ENCODE measurements at regions not wholly inside any gene's neighbourhood (a gene's known extent, or its start where the extent isn't known, plus 50 kb on each side); places are given as distances from the start of the nearest gene placed in this dataset.
A peak's percentile ranks its signal among the peaks of the same experiment; 100 is the strongest.

DNA sequence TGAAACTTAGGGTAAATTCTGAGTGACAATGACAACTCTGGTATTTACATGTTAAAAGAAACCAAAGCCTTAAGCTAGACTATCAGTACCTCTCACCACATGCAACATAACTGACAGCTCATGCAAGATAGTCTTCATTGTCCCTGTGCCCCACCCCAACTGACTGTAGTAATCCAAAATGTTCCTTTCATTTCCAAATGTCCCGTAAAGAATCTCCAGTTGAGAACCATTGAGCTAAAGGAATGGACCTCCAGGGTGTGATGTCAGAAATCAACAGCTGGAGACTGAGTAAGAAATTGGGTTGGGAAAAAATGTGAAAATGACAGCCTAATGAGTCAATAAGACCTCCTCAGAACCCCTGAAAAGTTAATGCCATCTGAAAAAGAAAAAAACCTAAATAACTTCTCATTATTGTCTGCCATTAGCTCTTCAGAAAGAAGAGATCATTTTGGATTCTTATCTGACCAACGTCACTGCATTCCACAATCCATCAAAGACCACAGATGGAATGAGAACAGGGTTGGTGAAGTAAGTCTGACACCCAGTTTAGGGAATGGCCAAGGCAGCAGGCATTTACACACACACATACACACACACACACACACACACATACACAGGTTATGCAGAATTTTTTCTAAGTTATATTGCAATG lies 51.7 kb upstream of the ACVR2A start:
- DNase-seq = peak; percentile 89

DNA sequence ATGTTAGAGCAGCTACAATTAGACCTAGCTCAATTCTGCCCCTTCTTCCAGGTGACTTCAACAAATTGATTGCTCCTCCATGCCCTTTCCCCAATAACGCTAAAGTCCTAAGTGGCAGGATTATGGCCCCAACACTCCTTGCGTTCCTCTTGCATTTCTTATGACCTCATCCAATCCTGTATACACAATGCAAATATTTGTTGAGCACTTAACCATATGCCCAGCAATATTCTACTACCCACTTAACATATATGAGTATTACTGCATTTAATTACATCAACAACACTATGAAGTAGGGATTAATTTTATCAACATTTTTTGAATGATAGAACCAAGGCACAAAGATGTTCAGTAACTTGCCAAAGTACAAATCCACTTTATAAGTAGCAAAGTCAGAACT lies 54.2 kb upstream of the ACVR2A start:
- no peak for DNase-seq

DNA sequence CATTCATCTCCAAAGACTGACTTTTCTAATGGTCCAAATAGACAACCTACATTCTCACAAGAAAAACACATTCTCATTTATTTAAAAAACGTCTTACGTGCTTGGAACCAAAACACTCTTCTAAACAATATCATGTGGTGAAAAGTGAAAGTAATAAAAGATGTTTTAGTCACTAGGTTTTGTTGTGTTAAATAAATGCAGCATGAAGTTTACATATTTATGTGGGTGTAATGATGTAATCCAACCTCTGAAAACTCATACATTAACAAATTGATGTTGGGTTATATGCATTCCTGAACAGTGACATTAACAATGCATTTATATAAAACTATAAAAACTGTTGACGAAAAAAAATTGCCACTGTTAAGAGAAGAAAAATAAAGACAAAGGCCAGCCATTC lies 55.1 kb upstream of the ACVR2A start:
- peak; percentile 52 for DNase-seq

DNA sequence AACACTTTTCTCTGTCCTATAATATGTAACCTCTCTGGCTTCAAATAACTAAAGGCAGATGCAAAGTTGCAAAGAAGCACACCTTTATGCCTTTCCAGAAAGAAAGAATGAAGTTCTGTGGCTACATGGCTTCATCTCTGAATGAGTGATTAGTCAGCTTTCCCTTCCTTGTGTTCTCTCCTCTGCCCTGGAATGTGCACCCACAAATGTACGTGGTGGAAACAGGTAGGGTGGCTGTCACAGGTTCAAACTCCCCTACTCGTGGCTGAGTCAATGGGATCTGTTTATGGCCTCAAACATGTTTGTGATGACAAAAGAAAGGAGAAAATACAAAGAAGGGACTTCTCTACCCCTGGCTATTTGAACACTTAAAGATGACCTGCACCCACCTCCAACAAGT lies 55.5 kb upstream of the ACVR2A start:
- no peak for DNase-seq

DNA sequence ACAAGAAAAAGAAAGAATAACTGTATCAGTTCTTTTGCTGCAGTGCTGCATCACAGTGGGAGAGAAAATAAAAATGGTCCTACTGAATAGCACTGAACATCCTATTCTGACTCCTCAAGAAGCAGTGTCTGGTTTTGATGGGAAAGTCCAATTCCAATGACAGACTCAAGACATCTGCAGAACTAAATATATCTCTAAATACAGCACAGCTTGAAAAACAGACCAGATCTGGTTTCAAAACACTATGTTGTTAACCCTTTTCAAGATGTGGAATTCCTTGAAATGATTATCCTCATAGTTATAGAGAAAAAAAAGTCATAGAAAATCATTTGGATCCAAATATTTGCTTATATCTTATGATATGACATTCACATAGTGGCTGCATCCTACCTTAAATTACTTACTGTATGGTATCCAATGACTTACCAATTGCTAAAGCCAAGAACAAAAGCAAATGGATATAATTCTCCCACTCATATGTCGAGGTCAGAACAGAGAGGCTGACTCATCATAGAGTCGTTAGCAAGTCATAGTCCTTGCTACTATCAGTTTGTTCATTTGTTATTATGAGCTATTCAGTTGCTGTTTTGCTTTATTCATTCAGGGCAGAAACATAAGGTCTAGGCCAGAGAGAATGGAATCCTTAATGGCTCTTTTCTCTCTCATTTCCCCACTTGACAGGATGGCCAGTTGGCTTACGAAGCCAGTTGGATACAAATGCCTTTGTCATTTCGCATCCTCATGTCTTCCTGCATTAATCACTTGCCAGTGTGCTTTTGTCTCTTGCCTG lies 62.5 kb upstream of the ACVR2A start:
- peak; percentile 40 for DNase-seq

DNA sequence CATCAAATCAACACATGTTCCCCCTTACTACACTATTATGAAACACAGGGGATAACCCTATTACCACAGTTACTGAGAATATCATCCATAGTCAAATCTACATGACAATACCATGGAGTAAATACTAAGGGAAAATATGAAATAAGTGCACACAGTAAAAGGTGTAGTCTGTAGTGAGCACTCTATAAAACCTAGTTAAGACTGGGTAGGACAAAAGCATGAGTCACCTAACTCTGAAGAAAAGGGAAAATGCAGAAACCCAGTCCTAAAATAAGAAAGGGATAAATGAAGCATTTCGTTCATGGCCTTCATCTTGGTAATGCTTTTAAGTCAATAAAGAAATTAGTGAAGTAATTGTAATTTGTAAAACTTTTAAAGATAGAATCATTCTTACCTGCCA lies 65.4 kb upstream of the ACVR2A start:
- DNase-seq = no peak

DNA sequence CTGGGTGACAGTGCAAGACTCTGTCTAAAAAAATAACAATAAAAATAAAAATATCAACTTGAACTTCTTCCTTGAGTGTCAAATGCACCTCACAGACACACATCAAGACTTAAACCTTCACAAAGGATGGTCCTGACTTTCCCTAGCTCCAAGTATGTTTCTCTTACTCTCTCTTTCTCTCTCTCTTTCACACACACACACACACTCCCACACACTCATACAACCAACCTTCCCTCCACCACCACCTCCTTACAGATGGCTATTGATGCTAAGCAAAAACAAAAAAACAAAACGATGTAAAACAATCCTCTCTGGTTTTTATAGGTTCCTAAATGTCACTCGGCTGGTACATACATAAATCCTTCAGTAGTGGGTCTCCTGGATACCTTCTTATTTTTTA lies 67.4 kb upstream of the ACVR2A start:
- no peak for DNase-seq

DNA sequence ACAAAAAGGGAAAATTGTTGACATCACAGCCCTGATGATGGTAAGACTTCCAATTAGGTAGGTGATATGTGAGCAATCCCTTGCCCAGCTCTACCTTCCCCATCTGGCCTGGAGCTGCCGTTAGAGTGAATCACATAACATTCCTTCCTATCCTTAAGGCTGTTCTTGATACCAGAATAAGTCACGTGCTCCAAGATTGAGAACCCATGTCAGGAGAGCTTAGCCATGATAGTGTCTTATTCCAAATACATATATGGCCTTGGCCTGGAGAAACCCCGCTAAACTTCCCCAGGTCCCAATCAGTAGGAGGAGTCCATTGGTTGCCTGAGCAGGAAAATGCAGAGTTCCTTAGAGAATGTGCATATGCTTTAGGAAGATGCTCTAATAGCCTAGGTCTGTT lies 70.0 kb upstream of the ACVR2A start:
- DNase-seq = no peak

DNA sequence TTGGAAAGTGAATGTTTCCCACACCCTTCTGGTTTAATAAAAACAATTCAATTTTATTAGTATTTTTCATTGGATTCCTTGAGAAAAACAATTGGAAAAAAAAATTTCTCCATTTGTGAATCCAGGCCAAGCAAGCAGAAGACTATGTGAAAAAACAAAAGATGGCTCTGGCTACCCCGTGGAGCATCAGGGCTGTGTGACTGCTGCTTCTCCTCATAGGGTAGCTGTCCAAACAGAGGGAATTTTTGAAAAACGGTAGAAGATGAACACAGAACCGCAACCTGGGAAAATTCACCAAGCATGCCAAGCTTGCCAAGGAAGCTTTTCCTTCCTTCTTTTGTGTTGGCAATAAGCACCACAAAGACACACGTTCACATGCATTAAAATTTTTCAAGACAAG lies 71.3 kb upstream of the ACVR2A start:
- no peak for DNase-seq

DNA sequence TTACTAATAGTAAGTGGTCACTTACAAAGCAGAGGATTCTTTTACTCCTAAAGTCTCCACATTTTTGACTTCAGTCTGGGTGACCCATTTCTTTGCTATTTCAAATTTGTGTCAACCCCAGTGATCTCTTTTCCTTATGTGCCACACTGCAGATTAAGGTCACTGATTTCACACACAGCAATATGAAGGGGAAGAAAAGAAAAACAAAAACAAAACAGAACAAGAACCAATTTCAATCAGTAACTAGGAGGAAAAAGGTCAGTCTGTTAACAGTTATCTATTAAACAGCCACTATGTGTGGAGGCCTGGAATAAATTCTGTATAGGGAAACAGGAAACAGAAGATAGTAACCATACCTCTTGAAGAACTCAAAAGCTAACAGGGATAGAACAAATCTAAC lies 72.0 kb upstream of the ACVR2A start:
- no peak for DNase-seq

DNA sequence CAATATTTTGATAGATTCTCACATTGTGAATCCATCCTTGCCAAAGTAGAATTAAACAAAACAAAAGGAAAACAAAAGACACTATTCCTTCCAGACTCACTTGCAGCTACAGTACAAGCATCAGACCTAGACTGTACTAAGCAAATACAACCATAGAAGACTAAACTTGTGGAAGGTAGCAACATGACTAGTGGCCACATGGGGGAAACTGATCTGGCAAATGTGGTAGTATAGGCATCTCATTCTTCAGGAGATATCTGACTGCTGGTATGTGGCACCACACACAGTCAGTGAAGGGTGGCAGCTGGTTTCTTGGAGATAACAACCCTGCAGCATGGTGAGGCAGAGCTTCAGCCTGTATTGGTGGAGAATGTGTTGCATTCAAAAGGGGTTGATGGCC lies 81.0 kb upstream of the ACVR2A start:
- DNase-seq = no peak

DNA sequence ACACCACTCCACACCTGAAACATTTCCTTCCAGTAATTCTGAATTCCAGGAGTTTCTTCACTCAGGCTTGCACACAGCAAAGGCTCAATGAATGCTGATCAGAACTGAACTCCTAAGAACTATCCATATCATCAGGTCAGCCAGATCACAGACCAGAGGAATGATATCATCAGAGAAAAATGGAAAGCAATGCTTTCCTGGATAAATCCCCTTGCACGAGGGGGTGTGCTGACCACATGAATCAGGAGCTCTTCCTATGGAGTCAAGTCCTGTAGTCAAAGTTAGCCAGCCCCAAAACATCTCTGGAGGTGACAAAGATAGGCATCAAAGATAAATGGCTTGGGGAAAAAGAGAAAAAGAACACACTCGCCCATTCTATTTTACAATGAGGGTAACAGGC lies 83.8 kb upstream of the ACVR2A start:
- peak; percentile 16 for DNase-seq

DNA sequence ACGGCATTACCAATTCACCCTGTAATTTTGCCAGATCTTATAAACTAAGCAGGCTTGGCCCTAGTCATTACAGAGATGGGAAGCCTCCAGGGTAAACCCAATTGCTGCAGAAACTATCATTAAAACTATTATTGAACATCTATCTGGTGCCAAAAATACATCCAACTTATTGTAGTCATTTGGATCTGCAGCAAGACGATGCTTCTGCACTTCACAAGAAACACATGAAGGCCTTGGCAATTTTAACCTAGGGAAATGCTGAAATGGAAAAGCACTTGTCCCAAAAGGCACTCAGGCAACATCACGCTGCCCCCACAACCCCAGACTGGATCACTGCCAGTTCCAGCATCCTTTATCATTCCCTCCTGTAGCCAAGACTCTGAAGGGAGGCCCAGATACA lies 85.3 kb upstream of the ACVR2A start:
- DNase-seq = no peak

DNA sequence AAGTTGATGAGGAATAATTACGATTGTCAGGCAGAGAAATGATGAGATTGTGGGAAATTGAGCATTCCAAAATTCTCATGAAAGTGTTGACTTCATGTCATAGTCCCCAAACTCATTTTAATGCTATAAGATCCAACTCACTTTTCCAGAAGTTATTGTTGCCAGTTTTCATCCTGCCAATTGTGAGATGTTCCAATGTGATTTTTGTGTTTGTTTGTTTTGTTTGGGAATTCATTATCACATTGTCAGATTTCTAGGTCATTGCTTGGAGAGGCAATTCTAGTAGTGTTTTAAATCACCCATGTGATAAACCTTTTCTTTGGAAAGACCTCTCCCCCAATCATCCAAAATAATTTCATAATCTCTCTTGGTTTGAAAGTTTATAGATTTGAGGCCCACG lies 86.0 kb upstream of the ACVR2A start:
- DNase-seq = no peak

DNA sequence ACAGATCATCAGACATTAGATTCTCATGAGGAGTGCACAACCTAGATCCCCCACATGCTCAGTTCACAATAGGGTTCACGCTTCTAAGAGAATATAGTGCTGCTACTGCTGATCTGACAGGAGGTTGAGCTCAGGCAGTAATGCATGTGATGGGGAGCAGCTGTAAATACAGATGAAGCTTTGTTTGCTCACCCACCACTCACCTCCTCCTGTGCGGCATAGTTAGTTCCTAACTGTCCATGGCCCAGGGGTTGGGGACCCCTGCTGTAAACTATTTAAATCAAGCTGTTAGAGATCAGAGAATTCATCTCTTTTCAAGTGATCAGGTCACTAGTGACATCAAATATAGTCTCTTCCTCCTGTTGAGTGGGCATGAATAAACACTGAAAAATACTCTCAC lies 88.8 kb upstream of the ACVR2A start:
- no peak for DNase-seq

DNA sequence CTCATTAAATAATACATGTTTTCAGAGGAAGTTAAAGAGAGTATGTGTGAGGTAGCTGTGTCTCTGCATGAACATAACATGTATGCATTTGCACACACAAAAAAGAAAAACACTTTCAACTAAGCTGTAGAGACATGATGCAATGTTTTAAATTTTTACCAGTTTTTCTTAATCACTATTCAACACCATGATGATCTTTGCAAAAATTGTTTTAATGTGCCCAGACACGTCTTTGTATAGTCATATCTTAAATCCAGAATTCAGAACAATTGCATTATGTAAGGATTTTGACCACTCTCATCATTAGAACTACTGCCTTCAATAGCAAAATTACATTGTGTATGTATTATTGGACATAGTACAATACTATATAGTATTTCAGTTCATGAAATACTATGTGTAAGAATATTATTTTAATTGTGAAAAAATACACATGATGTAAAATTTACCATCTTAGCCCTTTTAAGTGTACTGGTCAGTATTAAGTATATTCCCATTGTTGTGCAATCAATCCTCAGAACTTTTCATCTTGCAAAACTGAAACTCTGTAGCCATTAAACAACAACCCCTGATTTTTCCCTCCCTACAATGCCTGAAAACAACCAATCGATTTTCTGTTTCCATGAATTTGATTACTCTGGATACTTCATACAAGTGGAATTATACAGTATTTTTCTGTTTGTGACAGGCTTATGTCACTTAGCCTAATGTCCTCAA lies 104.5 kb upstream of the ACVR2A start:
- DNase-seq = no peak

DNA sequence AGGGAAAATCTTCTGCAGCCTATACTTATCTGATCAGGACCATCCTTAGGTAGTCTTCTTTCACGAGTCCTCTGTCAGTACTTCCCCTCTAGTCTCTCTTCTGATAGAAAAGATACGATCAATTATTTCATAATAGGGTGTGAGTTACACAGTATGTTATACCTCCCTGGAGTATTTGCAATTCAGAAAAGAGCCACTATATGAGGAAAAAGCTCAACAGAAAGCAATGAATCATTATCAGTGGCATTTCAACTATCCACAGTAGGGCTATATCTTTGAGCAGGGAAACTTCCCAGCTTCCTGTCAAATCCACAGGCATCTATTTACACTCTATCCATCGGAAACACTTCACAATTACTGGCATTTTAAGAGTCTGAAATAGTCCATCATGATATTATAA lies 105.3 kb upstream of the ACVR2A start:
- peak; percentile 12 for DNase-seq

DNA sequence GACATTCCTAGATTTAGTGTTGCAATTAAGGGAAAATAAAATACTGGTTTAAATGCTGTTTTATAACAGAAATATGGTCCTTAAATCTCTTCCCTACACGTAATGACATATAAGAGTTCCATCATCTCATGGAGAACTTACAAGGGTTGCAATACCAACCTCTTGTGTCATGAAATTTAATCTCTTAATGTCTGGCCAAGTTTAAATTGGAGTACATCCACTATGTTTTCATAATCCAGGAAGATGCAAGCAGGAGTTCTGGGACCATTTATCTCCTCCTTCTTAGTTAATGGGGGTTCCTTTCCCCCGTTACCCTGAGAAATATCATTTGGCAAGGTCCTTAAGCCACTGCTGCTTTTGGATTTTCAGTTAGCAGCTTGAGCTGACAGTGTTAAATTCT lies 126.0 kb upstream of the ACVR2A start:
- peak; percentile 37 for DNase-seq

DNA sequence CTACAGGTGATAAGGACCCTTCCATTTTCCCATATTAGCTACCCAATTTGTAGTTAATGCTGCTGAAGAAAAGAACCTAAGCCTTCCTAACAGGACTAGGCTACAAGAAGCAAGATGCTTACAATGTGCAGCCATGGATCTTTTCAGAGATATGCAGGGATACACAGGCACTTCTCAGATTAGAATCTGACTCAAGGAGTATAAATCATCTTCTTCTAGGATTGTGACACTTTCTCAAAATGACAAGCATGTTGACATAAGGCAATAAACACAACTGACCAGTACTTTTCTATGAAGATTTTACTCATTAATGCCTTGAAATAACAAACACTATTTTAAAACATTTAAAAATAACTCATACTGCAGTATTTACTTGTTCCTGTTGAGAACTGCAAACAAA lies 127.9 kb upstream of the ACVR2A start:
- no peak for DNase-seq

DNA sequence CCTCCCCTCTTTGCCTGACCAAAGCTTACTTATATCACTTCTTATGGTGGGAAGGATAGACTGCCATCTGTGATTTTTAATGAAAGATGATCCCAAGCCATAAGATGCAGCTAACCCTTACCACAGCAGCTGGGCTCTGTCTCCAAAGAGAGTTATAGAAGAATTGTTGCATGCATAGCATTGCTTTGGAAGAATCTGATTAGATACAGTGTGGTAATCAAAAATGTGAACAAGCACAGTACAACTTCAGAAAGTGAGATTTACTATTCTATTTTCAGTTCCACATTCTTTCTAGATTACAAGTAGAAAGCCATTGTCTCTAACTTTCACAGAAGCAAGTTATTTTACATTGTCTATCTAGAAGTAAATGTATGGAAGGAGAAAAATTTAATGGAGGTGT lies 129.0 kb upstream of the ACVR2A start:
- DNase-seq = peak; percentile 73

DNA sequence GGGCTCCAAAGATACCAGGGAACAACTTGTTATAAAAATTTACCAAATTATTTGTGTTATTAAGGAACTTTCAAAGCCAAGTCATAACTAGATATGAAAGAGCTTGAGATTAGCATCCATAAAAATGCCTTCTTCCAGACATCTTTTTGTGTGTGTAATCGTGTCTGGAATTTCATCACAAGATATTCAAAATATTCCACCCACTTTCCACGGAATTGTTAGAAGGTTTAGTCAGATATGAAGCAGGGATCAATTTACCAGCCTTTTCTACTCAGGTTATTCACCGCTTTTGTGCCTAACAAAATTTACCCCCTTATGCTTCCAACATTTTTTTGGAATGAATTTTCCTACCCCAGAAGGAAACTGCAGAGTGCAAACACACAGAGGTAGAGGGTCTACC lies 130.2 kb upstream of the ACVR2A start:
- DNase-seq = peak; percentile 35

DNA sequence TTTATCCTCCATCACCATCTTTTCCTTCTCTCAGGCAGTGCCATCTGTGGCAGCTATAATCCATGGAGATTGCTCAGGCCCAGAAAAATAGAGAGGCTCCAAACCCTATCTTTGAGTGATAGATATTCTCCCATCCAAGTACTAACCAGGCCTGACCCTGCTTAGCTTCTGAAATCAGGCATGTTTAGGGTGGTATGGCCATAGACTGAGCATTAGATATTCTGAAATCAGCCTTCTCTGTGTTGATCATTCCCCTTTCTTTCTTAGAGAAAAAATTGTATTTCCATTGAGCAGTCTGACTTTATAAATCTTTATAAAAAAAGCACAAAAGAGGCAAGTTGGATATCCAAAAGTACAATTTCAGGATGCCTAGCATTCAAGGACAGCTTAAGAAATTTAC lies 131.5 kb upstream of the ACVR2A start:
- no peak for DNase-seq

DNA sequence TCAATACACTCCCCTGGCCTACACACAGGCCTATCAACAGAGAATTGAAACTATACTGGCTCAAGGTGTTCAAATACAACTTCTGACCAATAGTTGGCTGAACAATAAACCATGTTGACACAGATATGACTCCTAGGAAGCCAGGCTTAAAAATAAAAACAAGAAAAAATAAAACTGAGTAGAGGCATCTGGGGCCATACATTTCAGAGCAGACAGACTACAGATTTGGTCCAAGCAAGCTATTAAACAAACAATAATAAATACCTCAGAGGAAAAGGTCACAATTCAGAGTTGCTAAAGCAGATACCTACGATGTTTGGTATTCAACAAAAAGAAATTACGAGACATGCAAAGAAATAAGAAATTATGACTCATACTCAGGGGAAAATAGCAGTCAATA lies 132.8 kb upstream of the ACVR2A start:
- no peak for DNase-seq

DNA sequence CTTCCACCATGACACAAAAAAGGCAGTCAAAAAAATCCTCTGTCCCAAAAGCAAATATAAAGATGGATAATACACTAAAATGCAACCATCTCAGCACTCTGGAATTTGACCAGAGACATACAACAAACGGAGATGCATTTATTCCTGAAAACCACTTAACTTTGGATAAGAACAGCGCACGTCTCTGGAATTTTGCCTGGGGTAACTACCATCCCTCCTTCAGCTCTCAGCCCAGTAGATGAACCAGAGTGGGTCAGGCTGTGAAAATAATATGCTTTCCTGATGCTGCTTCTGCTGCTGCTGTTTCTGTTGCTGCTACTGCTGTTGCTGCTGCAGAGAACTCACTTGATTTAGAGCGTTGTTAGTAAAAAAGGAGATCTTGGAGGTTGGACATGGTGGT lies 133.8 kb upstream of the ACVR2A start:
- no peak for DNase-seq
